ENCODE measurements at regions not wholly inside any gene's neighbourhood (a gene's known extent, or its start where the extent isn't known, plus 50 kb on each side); places are given as distances from the start of the nearest gene placed in this dataset.

GRCh38 chr13:40074338-40074737, 418.9 kb downstream of the COG6 start:
- Histone ChIP-seq H3K27ac (ENCODE audit: low read depth) (no peak overlapping the region), H4K20me1 (replicated peaks; ENCODE audit: insufficient read depth) (no peaks in the 10 kb centered on the region), H3K4me1 (ENCODE audit: insufficient read depth) (no peaks in the 10 kb centered on the region), H3K36me3 (ENCODE audit: insufficient read depth) (no peaks in the 10 kb centered on the region), H3K4me2 (no peak overlapping the region), H3K9me2 (ENCODE audit: insufficient read depth) (no peaks in the 10 kb centered on the region), H3F3A (replicated peaks; ENCODE audit: low read depth) (no peaks in the 10 kb centered on the region), H3K27me3 (ENCODE audit: insufficient read depth) (no peaks in the 10 kb centered on the region), H2AFZ (peak overlapping the region; percentile 89; the same call in 1 of the 2 replicates), H3K79me2 (replicated peaks; ENCODE audit: insufficient read depth) (no peaks in the 10 kb centered on the region), H3K4me3 (no peak overlapping the region)
- Mint-ChIP-seq H3K27me3 (ENCODE audit: insufficient read depth, low read depth, poor library complexity) (peaks cover 3% of the 10 kb centered on the region), H3K36me3 (ENCODE audit: low read depth) (no peaks in the 10 kb centered on the region), H3K4me1 (peaks cover 11% of the 10 kb centered on the region; the same call in 2 of the 3 replicates), H3K27ac (no peak overlapping the region), H3K9me3 (no peaks in the 10 kb centered on the region), H3K4me3 (no peak overlapping the region)
- DNase-seq (ENCODE audit: low spot score) (no peak), ATAC-seq (peak; percentile 85)
- TF ChIP-seq JUNB (IDR thresholded peaks at IDR 0.05; ENCODE audit: unreplicated experiment) (no peak), ZNF462 (CRISPR knock-in tag; IDR thresholded peaks at IDR 0.05) (no peak), REST (IDR thresholded peaks at IDR 0.05; ENCODE audit: unreplicated experiment) (no peak), POLR2AphosphoS5 (IDR thresholded peaks at IDR 0.05; ENCODE audit: low read depth) (no peak), STAT1 (IDR thresholded peaks at IDR 0.05; ENCODE audit: unreplicated experiment) (no peak), ZNF114 (CRISPR knock-in tag; IDR thresholded peaks at IDR 0.05) (no peak), NANOG (IDR thresholded peaks at IDR 0.05; ENCODE audit: borderline replicate concordance) (no peak), EZH2phosphoT487 (IDR thresholded peaks at IDR 0.05; ENCODE audit: unreplicated experiment) (no peak), CREB1 (CRISPR knock-in tag; IDR thresholded peaks at IDR 0.05; ENCODE audit: low read depth) (no peak), EZH2 (IDR thresholded peaks at IDR 0.05; ENCODE audit: low read depth, unreplicated experiment) (no peak), ZNF331 (CRISPR knock-in tag; IDR thresholded peaks at IDR 0.05; ENCODE audit: low read depth) (no peak), CTCF (conservative IDR thresholded peaks at IDR 0.05; ENCODE audit: low read depth in 2 of 2) (no peak), ETS1 (IDR thresholded peaks at IDR 0.05) (no peak)

All from GM23338 (cell line).